ENCODE measurements at regions not wholly inside any gene's neighbourhood (a gene's known extent, or its start where the extent isn't known, plus 50 kb on each side); places are given as distances from the start of the nearest gene placed in this dataset.
A peak's percentile ranks its signal among the peaks of the same experiment; 100 is the strongest.

DNA sequence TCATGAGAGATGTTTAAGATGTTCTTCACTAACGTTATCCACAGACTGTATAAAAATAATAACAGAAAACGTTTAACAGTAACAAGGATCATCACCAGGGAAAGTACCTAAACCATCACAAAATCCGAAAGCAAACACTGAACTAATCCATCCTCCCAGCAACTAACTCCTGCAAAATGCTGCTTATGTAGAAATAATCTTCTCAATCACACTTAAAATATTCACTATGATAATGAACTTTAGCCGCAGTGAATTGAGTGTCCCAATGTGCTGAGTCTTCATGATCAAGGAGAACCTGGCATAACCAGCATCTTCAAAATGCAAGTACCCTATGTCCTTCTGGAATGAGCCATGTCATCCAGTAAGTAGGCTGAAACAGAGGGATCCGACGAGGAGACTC lies 166.1 kb downstream of the LTN1 start:
- DNase-seq (ENCODE audit: low spot score) = no peak

DNA sequence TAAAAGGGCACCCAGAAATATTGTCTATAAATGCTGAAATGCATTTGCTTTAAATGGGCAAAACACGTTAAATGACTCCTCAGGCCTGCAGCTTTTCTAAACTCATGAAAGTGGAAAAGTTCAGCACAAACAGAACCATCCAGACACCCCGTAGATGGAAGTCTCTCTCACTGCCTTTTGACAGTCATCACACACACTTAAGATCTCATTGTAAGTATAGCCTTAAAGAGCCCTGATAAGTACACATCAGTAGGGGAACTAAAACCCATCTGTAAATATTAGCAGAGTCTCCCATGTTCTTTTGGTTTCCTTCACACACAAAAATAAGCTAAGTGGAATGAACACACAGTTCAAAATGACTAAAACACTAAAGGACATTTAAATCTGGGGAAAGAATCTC lies 166.7 kb downstream of the LTN1 start:
- DNase-seq (ENCODE audit: low spot score) = no peak

DNA sequence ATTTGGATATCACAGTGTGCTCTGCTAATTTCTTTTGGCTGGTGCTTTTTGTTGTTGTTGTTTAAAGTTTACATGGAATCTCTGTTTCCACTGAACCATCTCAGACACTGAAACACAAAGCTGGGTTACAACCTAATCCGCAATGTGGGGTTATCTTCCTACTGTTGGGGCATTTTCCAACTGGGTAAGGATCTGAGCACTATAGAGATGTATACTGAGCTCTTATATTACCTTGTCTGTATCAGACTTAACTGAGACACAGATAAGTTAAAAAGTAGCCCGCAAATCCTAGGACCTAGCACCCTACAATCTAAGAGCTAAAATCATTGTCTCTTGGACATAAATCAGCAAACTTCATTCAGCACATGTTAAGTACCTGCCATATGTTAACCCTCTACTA lies 169.2 kb downstream of the LTN1 start:
- no peak for DNase-seq (ENCODE audit: low spot score)

DNA sequence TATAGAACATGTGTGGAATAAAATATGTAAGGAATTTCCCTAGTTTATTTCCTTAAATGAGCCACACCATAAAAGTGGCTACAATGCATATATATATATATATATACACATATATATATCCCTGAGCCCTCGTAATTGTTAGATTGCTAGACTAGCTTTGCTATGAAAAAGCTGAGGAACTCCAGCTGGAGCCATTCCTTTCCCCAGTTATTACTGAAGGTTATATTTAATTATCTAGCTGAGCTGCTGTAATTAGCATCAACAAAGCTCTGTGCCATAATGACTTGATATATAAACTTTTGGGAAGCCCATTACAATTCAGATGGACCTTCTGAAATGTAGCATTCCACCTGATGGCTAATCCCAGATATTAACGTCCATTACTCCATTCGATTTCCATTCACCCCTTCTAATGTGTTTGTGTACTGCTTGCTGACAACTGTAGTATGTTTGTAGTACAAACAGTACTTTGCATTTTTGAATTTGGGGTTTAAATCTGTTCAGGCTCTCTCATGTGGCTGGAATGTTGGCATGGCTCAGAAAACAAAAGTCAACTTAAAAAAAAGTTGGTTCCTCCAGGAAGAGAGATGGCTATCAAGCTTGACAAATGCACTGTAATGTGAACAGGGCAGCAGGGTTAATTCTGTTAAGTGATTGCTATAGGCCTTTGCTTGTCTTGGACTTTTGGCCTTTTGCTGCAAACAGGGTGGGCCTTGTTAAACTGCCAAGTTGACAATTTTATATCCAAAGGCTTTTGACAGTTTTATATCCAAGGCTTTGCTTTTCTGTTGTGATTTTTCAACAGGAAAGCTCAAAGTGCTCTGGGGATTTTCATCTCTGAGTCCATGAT lies 170.0 kb downstream of the LTN1 start:
- DNase-seq (ENCODE audit: low spot score) = no peak

DNA sequence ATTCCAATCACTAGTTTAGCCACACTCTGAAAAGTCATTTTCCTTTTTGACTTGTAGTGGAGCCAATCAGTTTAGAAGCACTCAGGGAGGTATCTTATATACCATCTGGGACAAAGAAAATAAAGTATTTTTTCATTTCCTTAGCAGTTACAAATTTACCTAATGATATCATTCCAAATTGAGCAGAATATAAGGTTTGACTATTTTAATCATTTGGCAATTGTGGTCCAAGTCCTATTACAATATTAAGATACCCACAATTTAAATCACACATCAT lies 170.6 kb downstream of the LTN1 start:
- no peak for DNase-seq (ENCODE audit: low spot score)

DNA sequence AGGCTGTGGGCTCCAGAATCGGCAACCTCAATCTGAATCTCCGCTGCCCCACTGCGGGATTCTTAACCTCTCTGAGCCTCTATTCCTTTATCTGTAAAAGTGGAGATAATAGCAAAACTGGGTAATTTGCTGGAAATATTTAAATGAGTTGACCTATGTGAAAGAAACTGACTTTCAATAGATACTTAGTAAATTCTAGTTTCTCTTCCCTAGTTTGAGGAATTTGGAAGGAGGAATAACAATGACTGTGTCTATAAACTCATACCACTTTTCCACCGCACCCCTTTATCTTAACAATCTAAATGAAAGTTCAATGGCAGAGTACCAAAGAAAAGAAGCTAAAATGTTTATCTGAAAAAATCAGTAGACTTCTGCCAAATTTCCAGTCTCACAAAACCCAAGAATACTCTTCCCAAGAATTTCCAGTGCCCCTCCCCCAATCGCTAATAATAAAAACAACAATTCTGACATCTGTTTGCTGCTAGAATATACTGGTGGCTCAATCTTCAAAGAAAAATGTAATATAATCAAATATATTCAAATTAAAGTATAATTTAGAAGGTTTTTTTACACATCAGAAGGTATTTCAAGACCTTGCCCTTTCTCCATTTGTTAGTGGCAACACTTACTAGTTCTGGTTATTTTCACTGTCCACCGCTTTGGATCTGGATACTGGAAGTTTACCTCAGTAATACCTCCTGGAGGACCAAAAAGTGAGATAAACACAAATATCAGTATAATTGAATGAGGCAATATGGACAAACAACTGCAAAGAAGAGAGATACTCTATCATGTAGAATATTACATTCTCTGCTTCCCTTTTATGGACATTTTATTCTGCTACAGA lies 171.2 kb downstream of the LTN1 start:
- DNase-seq (ENCODE audit: low spot score) = no peak

DNA sequence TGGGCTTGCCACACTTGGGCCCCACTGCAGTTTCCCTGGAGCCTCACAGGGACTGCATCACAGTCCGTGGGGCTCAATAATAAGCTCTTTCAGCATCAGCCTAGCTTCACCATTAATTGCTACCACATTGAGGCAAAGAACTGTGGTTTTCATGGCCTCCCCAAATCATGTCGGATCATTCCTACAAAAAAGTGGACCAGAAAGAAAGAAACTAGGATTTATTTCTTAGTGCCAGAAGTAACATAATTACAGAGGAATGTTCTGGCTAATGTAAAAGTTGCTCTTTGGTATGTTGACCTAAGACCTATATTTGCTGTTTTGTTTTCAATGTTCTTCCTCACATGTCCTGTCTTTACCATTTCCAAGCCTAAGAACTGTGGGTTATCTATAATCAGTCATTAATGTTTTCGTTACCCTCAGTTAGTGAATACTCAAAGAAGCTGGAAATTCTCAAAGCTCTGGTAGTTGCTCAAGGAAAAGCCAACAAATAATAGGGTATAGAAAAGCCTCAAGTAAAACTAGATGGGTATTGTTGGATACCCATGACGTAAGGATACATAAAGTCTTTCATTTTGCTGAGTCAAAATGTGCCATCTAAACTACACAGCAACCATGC lies 173.9 kb downstream of the LTN1 start:
- no peak for DNase-seq (ENCODE audit: low spot score)

DNA sequence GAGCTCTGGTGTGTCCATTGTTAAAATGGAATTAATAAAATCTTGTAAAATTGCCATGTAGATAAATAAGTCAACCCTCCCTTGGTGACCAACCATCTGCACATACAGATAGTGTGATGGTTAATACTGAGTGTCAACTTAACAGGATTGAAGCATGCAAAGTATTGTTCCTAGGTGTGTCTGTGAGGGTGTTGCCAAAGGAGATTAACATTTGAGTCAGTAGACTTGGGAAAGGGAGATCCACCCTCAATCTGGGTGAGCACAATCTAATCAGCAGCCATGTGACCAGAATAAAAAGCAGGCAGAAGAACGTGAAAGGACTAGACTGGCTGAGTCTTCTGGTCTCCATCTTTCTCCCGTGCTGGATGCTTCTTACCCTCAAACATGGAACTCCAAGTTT lies 174.8 kb downstream of the LTN1 start:
- DNase-seq (ENCODE audit: low spot score) = no peak

DNA sequence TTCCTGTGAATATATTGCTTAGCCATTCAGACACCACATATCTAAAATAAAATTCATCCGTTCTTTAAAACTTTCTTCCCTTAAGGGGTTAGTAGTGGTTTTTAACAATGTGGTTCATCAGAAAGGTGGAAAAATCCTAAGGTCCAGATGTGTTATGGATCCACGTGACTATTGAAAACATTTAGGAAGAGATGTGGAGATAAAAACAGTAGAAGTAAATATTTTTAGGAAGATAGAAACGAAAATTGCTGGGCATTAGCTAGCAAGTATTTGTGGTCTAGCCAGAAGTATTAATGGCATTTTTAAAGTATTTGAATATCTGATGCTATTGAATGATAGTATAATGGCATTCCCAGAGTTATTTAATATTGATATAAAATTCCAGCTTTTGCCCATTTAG lies 180.8 kb downstream of the LTN1 start:
- no peak for DNase-seq (ENCODE audit: low spot score)

DNA sequence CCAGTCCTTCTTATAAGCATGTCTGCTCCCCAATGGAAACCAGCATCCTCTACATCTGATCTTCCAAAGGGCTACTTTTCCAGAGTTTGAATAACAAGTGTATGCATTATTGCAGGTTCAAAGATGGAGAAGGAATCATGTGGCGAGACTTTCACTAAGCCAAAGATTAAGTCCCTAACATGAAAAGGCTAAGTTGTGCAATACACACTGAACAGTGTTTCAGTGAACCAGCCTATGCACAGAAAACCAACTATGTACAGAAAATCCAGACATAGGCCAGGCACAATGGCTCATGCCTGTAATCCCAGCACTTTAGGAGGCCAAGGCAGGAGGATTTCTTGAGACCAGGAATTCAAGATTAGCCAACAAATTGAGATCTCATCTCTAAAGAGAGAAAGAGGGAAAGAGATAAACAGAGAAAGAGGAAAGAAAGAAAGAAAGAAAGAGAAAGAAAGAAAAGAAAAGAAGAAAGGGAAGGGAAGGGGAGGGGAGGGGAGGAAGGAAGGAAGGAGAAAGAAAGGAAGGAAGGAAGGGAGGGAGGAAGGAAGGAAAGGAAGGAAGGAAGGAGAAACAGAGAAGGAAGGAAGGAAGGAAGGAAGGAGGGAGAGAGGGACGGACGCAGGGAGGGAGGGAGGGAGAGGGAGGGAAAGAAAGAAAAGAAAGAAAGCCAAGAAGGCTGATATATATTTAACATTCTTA lies 181.7 kb downstream of the LTN1 start:
- DNase-seq (ENCODE audit: low spot score) = no peak

DNA sequence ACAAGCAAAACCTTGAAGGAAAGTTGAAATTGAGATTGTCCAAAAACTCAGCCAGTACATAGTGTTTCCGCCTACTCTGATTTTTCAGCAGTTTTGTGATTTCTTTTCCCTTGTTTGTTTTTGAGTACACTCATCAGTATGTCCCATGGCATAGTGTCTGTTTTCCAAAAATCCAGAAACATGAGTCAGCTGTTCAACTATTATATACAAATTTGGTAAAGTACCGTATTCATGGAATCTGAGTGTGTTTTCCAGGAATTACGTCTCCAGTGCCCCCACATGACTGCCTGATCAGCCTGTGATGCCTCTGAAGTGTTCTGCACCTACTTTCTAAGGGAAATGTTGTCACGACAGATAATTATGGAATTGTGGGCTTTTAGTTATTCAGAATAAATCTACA lies 186.8 kb downstream of the LTN1 start:
- peak; percentile 21 for DNase-seq (ENCODE audit: low spot score)

DNA sequence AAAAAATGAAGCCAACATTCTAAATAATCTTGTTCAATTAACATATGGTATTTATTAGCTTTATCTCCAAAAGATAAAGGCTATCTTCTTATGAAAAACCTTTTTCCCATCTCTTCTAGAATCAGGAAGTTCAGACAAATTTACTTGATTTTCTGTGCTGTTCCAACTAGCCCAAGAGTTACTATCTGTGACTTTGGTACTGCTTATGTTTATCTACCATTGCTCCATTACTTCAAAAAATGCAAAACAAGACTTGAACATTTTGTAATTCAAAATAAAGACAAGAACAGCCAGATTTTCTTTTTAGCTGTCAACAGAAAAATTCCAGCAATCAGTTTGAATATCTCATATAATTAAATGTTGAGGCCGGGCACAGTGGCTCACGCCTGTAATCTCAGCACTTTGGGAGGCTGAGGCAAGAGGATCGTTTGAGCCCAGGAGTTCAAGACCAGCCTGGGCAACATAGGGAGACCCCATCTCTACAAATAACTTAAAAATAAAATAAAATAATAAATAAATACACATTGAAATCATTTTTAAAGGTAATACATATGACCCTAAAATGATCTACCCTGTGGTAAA lies 188.5 kb downstream of the LTN1 start:
- no peak for DNase-seq (ENCODE audit: low spot score)

DNA sequence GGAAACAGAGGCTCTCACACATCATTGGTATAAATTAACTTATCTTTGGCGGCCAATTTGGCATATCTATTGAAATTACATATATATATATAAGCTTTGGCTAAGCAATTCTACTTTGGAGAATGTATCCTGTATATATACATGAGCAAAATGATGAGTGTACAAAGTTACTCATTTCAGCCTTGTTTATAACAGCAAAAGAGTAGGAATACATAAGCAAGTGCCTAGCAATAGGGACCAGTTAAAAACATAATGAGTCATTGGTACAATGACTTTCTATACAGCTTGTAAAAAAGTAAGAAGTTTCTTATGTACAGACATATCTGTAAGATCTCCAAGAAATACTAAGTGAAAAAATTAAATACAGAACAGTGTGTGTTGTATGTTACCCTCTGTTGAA lies 190.8 kb downstream of the LTN1 start:
- no peak for DNase-seq (ENCODE audit: low spot score)

DNA sequence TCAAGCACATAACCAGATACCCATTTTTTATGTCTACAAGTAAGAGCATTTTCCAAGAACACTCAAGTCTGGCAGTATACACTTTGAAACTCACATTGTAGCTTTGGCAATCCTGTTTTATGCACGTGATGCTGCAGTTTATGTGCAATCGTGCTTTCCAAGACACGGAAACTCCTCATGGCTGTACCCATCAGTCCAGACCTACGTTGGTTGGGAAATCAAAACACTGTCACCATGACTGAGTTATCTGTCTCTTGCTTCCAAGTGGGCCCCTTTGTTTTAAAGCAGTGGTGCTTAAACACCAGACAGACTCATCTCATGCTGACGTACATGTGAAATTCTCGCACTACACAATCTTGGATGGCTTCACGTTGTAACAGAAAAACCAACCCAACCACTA lies 192.8 kb downstream of the LTN1 start:
- no peak for DNase-seq (ENCODE audit: low spot score)

DNA sequence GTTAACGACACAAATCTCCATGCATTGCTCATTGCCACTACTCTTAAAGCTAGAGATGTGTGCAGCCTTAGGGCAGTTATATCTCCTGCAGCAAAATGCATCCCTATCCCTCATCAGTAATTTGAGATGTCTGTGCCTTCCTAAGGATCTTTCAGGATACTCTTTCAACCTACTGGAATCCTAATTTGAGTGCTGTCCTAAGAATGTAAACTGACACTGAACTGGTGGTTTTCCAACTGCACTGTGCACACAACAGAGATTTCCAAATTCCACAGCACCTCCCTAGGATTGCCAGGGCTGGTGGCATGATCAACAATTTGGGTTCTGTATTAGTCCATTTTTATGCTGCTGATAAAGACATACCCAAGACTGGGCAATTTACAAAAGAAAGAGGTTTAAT lies 193.9 kb downstream of the LTN1 start:
- DNase-seq (ENCODE audit: low spot score) = no peak

DNA sequence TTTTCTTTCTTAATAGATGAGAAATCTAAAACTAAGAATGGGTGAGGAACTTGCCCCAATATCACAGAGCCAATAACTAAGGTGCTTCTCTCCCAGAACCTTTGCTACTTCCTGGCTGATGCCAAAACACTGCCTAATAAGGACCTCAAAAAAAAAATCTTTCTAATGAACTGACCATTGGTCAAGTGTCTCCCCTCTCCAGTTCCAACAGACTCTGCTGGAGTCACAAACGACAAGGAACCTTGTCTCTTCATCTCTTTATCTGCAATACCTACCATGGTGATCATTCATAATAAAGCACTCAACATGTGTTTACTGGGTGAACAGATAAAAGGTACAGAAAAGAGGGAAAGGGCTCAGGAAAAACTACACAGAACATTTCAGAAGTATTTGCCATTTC lies 197.4 kb downstream of the LTN1 start:
- no peak for DNase-seq (ENCODE audit: low spot score)

DNA sequence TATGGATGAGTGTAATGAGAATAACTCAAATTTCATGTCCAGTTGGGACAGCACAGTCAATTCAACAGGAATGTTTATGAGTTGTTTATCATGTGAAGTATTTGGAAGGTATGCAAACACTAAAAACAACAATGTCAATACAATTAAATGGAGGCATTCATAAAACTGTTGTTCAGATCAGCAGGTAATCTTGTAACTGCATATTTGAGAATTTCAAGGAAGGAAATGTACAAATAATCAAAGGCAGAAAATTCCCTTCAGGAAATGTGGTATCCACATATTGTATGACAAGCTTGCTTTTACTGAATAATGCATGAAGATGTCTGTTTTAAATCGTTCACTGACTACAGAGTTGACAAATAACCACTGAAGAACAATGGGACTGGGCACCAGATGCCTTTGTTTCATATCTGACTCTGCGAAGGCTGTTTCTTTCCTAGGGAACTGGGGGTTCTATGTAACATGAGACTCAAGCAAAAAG lies 198.3 kb downstream of the LTN1 start:
- DNase-seq (ENCODE audit: low spot score) = no peak

DNA sequence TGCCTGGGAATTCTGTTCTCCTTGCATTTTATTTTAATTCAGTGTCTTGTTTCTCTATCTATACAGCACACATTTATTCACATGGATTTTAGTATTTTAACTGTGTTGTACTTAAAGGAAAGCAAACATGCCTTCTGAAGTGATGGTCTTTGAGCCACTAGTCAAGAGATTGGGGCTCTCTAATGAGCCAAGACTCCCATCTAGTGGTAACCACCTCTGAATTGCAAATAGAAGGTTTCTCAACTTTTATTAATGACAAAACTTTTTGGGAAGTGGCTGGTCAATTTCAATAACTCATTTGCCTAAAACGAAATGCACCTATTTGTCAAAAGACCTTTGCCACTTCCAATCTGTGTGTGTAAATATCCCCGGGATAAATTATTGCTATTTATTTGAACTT lies 199.6 kb downstream of the LTN1 start:
- DNase-seq (ENCODE audit: low spot score) = no peak

DNA sequence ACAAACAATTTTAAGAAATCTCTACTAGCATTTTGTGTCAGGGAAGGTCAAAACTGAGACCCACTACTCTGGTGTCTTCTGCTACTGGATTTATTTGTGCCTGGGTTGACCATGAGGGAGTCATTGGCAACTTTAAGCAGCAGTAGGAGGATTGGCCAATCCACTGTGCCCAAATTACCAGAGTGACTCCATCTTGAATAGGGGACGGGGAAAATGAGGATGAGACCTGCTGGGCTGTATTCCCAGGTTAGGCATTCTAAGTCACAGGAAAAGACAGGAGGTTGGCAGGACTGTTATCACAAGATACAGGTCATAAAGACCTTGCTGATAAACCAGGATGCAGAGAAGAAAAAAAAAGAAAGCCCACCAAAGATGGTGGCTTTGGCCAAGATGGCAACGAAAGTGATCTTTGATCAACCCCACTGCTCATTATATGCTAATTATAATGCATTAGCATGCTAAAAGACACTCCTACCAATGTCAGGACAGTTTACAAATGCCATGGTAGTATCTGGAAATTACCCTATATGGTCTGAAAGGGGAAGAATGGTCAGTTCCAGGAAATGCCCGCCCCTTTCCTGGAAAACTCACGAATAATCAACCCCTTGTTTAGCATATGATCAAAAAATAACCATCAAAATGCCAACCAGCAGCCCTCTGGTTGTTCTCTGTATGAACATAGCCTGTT lies 200.9 kb downstream of the LTN1 start:
- DNase-seq (ENCODE audit: low spot score) = no peak

DNA sequence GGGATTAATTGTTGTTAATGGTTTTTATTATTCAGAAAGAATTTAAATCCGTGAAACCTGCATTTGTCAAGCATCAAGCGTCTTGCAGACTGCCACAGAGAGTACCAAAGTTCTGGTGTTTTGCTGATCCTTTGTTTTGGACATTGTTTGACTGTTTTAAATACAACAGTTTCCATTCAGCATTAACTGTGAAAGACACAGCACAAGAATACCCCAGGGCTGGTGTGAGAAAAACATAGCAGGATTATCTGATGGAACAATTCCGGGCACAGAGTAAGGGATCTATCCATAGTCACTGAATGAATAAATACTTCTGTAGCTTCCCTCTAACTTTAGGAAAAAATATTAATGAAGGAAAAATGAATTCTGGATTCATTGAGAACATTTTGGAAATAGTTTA lies 202.3 kb downstream of the LTN1 start:
- no peak for DNase-seq (ENCODE audit: low spot score)

DNA sequence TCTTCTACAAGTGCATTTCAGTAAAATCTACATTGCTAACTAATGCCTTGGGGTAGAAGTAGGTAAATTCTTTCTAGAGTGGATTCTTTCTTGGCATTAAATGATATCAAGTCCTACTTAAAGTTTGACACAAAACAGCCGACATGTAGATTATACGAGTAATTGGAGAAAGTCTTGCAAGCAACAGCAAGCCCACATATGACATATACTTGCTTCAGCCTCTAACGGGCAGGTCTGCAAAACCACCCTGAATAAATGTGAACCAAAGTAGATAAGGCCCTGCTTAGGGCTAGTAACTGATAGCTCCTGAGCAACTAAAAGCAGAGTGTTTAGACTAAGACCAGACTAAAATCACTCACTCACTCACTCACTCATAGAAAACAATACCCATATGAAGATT lies 203.2 kb downstream of the LTN1 start:
- DNase-seq (ENCODE audit: low spot score) = no peak

DNA sequence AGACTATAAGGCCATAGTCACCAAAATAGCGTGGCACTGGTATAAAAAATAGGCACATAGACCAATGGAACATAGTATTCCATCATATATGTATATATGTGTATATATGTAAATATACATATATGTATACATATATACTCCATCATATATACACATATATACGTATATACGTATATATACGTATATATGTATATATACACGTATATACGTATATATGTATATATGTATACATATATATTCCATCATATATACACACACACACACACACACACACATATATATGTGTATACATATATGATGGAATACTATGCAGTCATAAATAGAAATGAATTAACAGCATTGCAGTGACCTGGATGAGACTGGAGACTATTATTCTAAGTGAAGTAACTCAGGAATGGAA lies 204.6 kb downstream of the LTN1 start:
- no peak for DNase-seq (ENCODE audit: low spot score)
